ENCODE measurements at regions not wholly inside any gene's neighbourhood (a gene's known extent, or its start where the extent isn't known, plus 50 kb on each side); places are given as distances from the start of the nearest gene placed in this dataset.

- no peak overlapping the region for H3K4me2 ChIP-seq (ENCODE audit: low read length)
- no peaks in the 10 kb centered on the region for H3K36me3 ChIP-seq (ENCODE audit: control insufficient read depth, insufficient read depth, low read length)
- DNase-seq = no peak
- no peak overlapping the region for H3K4ac ChIP-seq (ENCODE audit: low read depth, low read length)
- H3K79me1 ChIP-seq (ENCODE audit: low read length) = no peaks in the 10 kb centered on the region
- H2BK120ac ChIP-seq (ENCODE audit: low read depth, low read length) = no peak overlapping the region
- no peak overlapping the region for H3K56ac ChIP-seq (ENCODE audit: low read length)
- no peak overlapping the region for H2AK5ac ChIP-seq (ENCODE audit: low read length)
- H3K27ac ChIP-seq (ENCODE audit: low read depth, low read length) = no peak overlapping the region
- H3K4me1 ChIP-seq (ENCODE audit: control insufficient read depth, low read depth, low read length) = no peaks in the 10 kb centered on the region
- H4K5ac ChIP-seq (ENCODE audit: low read length) = no peak overlapping the region
- no peak overlapping the region for H3K4me3 ChIP-seq (ENCODE audit: low read length)
- H3K18ac ChIP-seq (ENCODE audit: low read length) = no peak overlapping the region
- H2BK15ac ChIP-seq (replicated peaks; ENCODE audit: low read depth) = no peak overlapping the region
- H3K23ac ChIP-seq (ENCODE audit: low read length) = no peak overlapping the region
- H3K79me2 ChIP-seq (ENCODE audit: control insufficient read depth, insufficient read depth, low read length) = no peaks in the 10 kb centered on the region
- H3K27me3 ChIP-seq (ENCODE audit: insufficient read depth, low read length, poor library complexity) = no peaks in the 10 kb centered on the region
- H3K9ac ChIP-seq (ENCODE audit: low read length) = no peak overlapping the region
- no peak overlapping the region for H4K8ac ChIP-seq (ENCODE audit: low read depth, low read length)
- no peak overlapping the region for H2BK5ac ChIP-seq (ENCODE audit: low read length)
These were observed 82.6 kb upstream of the SMAD3 start for GRCh38 chr15:66982816-66983215.

DNA sequence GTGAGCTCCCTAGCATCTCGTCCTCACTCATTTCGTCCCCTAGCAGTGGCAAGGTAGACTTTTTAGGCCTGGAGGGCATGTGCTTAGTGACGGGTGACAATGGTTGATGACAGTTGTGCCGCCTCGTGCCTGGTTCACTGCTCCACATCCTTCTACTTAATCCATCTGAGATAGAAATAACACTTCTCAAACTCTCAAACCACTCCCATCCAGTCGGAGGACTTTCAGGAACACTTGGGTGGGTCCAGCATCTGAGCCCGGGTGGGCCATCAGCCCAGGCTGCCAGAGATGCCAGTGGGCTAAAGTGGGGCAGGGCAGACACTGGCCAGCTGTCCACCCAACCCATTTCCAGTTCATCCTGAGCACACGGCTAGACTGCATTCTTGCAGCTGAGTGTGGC, 79.7 kb upstream of the SMAD3 start:
- Histone ChIP-seq H3K4me3 (ENCODE audit: low read length) (no peak overlapping the region), H3K56ac (ENCODE audit: low read length) (no peak overlapping the region), H3K79me2 (ENCODE audit: control insufficient read depth, insufficient read depth, low read length) (no peaks in the 10 kb centered on the region), H3K4ac (ENCODE audit: low read depth, low read length) (no peak overlapping the region), H3K18ac (ENCODE audit: low read length) (no peak overlapping the region), H3K36me3 (ENCODE audit: control insufficient read depth, insufficient read depth, low read length) (no peaks in the 10 kb centered on the region), H2BK5ac (ENCODE audit: low read length) (no peak overlapping the region), H4K8ac (ENCODE audit: low read depth, low read length) (no peak overlapping the region), H4K5ac (ENCODE audit: low read length) (no peak overlapping the region), H2BK120ac (ENCODE audit: low read depth, low read length) (no peak overlapping the region), H3K23ac (ENCODE audit: low read length) (no peak overlapping the region), H3K27ac (ENCODE audit: low read depth, low read length) (no peak overlapping the region), H2AK5ac (ENCODE audit: low read length) (no peak overlapping the region), H3K4me1 (ENCODE audit: control insufficient read depth, low read depth, low read length) (no peaks in the 10 kb centered on the region), H3K79me1 (ENCODE audit: low read length) (no peaks in the 10 kb centered on the region), H3K4me2 (ENCODE audit: low read length) (no peak overlapping the region), H3K27me3 (ENCODE audit: insufficient read depth, low read length, poor library complexity) (no peaks in the 10 kb centered on the region), H2BK15ac (replicated peaks; ENCODE audit: low read depth) (no peak overlapping the region), H3K9ac (ENCODE audit: low read length) (no peak overlapping the region)
- no peak for DNase-seq
- WGBS (ENCODE audit: extremely low coverage, insufficient coverage, low lambda C conversion rate) = no CpG with 5 or more reads among the region's 8 CpGs

- H3K4me2 ChIP-seq (ENCODE audit: low read length) = no peak overlapping the region
- H2BK5ac ChIP-seq (ENCODE audit: low read length) = no peak overlapping the region
- no peak overlapping the region for H3K4ac ChIP-seq (ENCODE audit: low read depth, low read length)
- H4K8ac ChIP-seq (ENCODE audit: low read depth, low read length) = no peak overlapping the region
- H3K27ac ChIP-seq (ENCODE audit: low read depth, low read length) = no peak overlapping the region
- H3K23ac ChIP-seq (ENCODE audit: low read length) = no peak overlapping the region
- H2AK5ac ChIP-seq (ENCODE audit: low read length) = no peak overlapping the region
- H3K4me1 ChIP-seq (ENCODE audit: control insufficient read depth, low read depth, low read length) = no peaks in the 10 kb centered on the region
- no peak overlapping the region for H3K18ac ChIP-seq (ENCODE audit: low read length)
- H3K79me1 ChIP-seq (ENCODE audit: low read length) = no peaks in the 10 kb centered on the region
- no peak overlapping the region for H3K4me3 ChIP-seq (ENCODE audit: low read length)
- WGBS (ENCODE audit: extremely low coverage, insufficient coverage, low lambda C conversion rate) = no CpG with 5 or more reads among the region's 7 CpGs
- DNase-seq = no peak
- H3K36me3 ChIP-seq (ENCODE audit: control insufficient read depth, insufficient read depth, low read length) = no peaks in the 10 kb centered on the region
- H2BK120ac ChIP-seq (ENCODE audit: low read depth, low read length) = no peak overlapping the region
- no peak overlapping the region for H4K5ac ChIP-seq (ENCODE audit: low read length)
- H3K79me2 ChIP-seq (ENCODE audit: control insufficient read depth, insufficient read depth, low read length) = no peaks in the 10 kb centered on the region
- no peak overlapping the region for H2BK15ac ChIP-seq (replicated peaks; ENCODE audit: low read depth)
- no peaks in the 10 kb centered on the region for H3K27me3 ChIP-seq (ENCODE audit: insufficient read depth, low read length, poor library complexity)
- no peak overlapping the region for H3K9ac ChIP-seq (ENCODE audit: low read length)
- H3K56ac ChIP-seq (ENCODE audit: low read length) = no peak overlapping the region
These were observed 78.5 kb upstream of the SMAD3 start for GRCh38 chr15:66986951-66987350.

DNA sequence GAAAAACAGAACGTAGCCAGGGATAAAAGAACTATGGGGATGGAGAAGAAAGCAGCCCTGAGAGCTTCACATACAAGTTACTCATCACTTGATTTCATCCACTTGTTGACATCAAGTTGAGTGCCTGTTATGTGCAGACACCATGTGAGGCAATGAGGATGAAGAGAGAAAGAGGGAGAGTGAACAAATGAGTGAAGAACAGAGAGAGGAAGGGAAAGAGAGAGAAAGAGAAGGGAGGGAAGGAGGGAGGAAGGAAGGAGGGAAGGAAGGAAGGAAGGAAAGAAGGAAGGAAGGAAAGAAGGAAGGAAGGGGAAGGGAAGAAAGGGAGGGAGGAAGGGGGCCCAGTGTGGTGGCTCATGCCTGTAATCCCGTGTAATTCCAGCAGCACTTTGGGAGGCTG, 72.3 kb upstream of the SMAD3 start:
- Histone ChIP-seq H3K79me2 (ENCODE audit: control insufficient read depth, insufficient read depth, low read length) (no peaks in the 10 kb centered on the region), H3K27ac (ENCODE audit: low read depth, low read length) (no peak overlapping the region), H3K27me3 (ENCODE audit: insufficient read depth, low read length, poor library complexity) (no peaks in the 10 kb centered on the region), H3K79me1 (ENCODE audit: low read length) (no peaks in the 10 kb centered on the region), H3K18ac (ENCODE audit: low read length) (no peak overlapping the region), H3K56ac (ENCODE audit: low read length) (no peak overlapping the region), H2BK5ac (ENCODE audit: low read length) (no peak overlapping the region), H3K23ac (ENCODE audit: low read length) (no peak overlapping the region), H4K8ac (ENCODE audit: low read depth, low read length) (no peak overlapping the region), H4K5ac (ENCODE audit: low read length) (no peak overlapping the region), H3K9ac (ENCODE audit: low read length) (no peak overlapping the region), H2AK5ac (ENCODE audit: low read length) (no peak overlapping the region), H3K4ac (ENCODE audit: low read depth, low read length) (no peak overlapping the region), H3K4me1 (ENCODE audit: control insufficient read depth, low read depth, low read length) (no peaks in the 10 kb centered on the region), H2BK15ac (replicated peaks; ENCODE audit: low read depth) (no peak overlapping the region), H3K36me3 (ENCODE audit: control insufficient read depth, insufficient read depth, low read length) (no peaks in the 10 kb centered on the region), H3K4me2 (ENCODE audit: low read length) (no peak overlapping the region), H2BK120ac (ENCODE audit: low read depth, low read length) (no peak overlapping the region), H3K4me3 (ENCODE audit: low read length) (no peak overlapping the region)
- DNase-seq = no peak
- WGBS (ENCODE audit: extremely low coverage, insufficient coverage, low lambda C conversion rate) = no CpG with 5 or more reads among the region's 2 CpGs

GRCh38 chr15:66993874-66994696, 71.3 kb upstream of the SMAD3 start:
- Histone ChIP-seq H2BK120ac (ENCODE audit: low read depth, low read length) (no peak overlapping the region), H3K9ac (ENCODE audit: low read length) (no peak overlapping the region), H3K4me1 (ENCODE audit: control insufficient read depth, low read depth, low read length) (no peaks in the 10 kb centered on the region), H3K27me3 (ENCODE audit: insufficient read depth, low read length, poor library complexity) (no peaks in the 10 kb centered on the region), H3K79me2 (ENCODE audit: control insufficient read depth, insufficient read depth, low read length) (no peaks in the 10 kb centered on the region), H3K56ac (ENCODE audit: low read length) (no peak overlapping the region), H3K18ac (ENCODE audit: low read length) (no peak overlapping the region), H3K36me3 (ENCODE audit: control insufficient read depth, insufficient read depth, low read length) (no peaks in the 10 kb centered on the region), H2AK5ac (ENCODE audit: low read length) (no peak overlapping the region), H3K4ac (ENCODE audit: low read depth, low read length) (no peak overlapping the region), H2BK5ac (ENCODE audit: low read length) (no peak overlapping the region), H4K8ac (ENCODE audit: low read depth, low read length) (no peak overlapping the region), H4K5ac (ENCODE audit: low read length) (no peak overlapping the region), H3K23ac (ENCODE audit: low read length) (no peak overlapping the region), H3K27ac (ENCODE audit: low read depth, low read length) (no peak overlapping the region), H2BK15ac (replicated peaks; ENCODE audit: low read depth) (no peak overlapping the region), H3K79me1 (ENCODE audit: low read length) (no peaks in the 10 kb centered on the region), H3K4me2 (ENCODE audit: low read length) (no peak overlapping the region), H3K4me3 (ENCODE audit: low read length) (no peak overlapping the region)
- DNase-seq = no peak
- WGBS (ENCODE audit: extremely low coverage, insufficient coverage, low lambda C conversion rate) = no CpG with 5 or more reads among the region's 12 CpGs
